H1 (cell line): ENCODE measurements at regions not wholly inside any gene's neighbourhood (a gene's known extent, or its start where the extent isn't known, plus 50 kb on each side); places are given as distances from the start of the nearest gene placed in this dataset.
"Not testable (repeated sequence)": the region's sequence is repeated elsewhere in the genome, so short reads cannot be mapped to it uniquely, and the experiment has no call there.

ENCODE experiments used
- CTCF ChIA-PET: fragments of 300-600 bp; sonication (Branson Sonifier 250); formaldehyde crosslinking; loops from one replicate; lab custom pipeline; 2021; ENCODE audit not compliant: partially characterized antibody; lab: Charles Lee
- POLR2A ChIA-PET: fragments of 300-600 bp; sonication (Branson Sonifier 250); formaldehyde crosslinking; loops from one replicate; lab custom pipeline; 2021; ENCODE audit warnings: inconsistent platforms; ENCODE audit not compliant: partially characterized antibody; lab: Charles Lee
- DNase-seq, 2 experiments: peaks; one replicate each; pipeline versions ENCODE4 v3.0.0 to v3.0.0-alpha.2; 2010 to 2022; ENCODE audit warnings: low spot score in 2 of 2, low read depth in 1 of 2, mixed read lengths in 1 of 2
- FAIRE-seq: peaks from 2 replicates; lab custom pipeline; 2011; peaks lifted over from hg19 to GRCh38; lab: Jason Lieb, UNC
- H2AFZ ChIP-seq: 2 replicates; pipeline ENCODE4 v1.8.1; 2012; ENCODE audit warnings: low read length, inconsistent platforms
- H2AK5ac ChIP-seq: 2 replicates; pipeline ENCODE4 v1.6.1; 2013; ENCODE audit warnings: low read depth, low read length
- H2BK120ac ChIP-seq: replicated peaks from 2 replicates; pipeline ENCODE3; 2013; ENCODE audit warnings: low read depth, low read length, inconsistent platforms
- H2BK12ac ChIP-seq: 2 replicates; pipeline ENCODE4 v1.6.1; 2013; ENCODE audit warnings: low read depth, low read length
- H2BK15ac ChIP-seq: 2 replicates; pipeline ENCODE4 v1.6.1; 2013; ENCODE audit warnings: low read length
- H2BK20ac ChIP-seq: 2 replicates; pipeline ENCODE4 v1.6.1; 2013; ENCODE audit warnings: low read length
- H2BK5ac ChIP-seq: 2 replicates; pipeline ENCODE4 v1.6.1; 2013; ENCODE audit warnings: low read depth, low read length
- H3K14ac ChIP-seq: 2 replicates; pipeline ENCODE4 v1.6.1; 2013; ENCODE audit warnings: inconsistent platforms; ENCODE audit not compliant: insufficient read length
- H3K18ac ChIP-seq: 2 replicates; pipeline ENCODE4 v1.6.1; 2013; ENCODE audit warnings: low read length; ENCODE audit errors: extremely low read depth
- H3K23ac ChIP-seq: 2 replicates; pipeline ENCODE4 v1.6.1; 2013; ENCODE audit warnings: inconsistent platforms; ENCODE audit not compliant: insufficient read length
- H3K23me2 ChIP-seq: 2 replicates; pipeline ENCODE4 v1.6.1; 2013; ENCODE audit warnings: low read depth, low read length
- H3K27ac ChIP-seq: 2 replicates; pipeline ENCODE4 v1.6.1; 2011; ENCODE audit warnings: low read depth, low read length, inconsistent platforms
- H3K27me3 ChIP-seq, 4 experiments: replicated peaks in 1 of 4; 1 replicate in 1 of 4; 2 replicates in 3 of 4; pipeline versions ENCODE4 v1.6.1 to v1.8.1; 2011 to 2013; ENCODE audit warnings: low read length in 3 of 4, mild to moderate bottlenecking in 3 of 4, inconsistent platforms in 2 of 4, mixed read lengths in 2 of 4, moderate library complexity in 1 of 4; ENCODE audit not compliant: control insufficient read depth in 3 of 4, insufficient read depth in 3 of 4; ENCODE audit errors: extremely low read depth in 1 of 4
- H3K36me3 ChIP-seq, 4 experiments: 2 replicates each; pipeline versions ENCODE4 v1.6.1 to v1.8.1; 2011 to 2013; ENCODE audit warnings: mild to moderate bottlenecking in 4 of 4, low read length in 3 of 4, moderate library complexity in 2 of 4, control low read depth in 1 of 4, inconsistent platforms in 1 of 4; ENCODE audit not compliant: insufficient read depth in 4 of 4, control insufficient read depth in 2 of 4
- H3K4ac ChIP-seq: replicated peaks from 2 replicates; pipeline ENCODE3; 2013; ENCODE audit warnings: low read length, low read depth, mixed read lengths, inconsistent platforms; ENCODE audit not compliant: insufficient read length
- H3K4me1 ChIP-seq, 4 experiments: replicated peaks in 1 of 4; 1 replicate in 1 of 4; 2 replicates in 3 of 4; pipeline versions ENCODE4 v1.6.1 to v1.8.1; 2011 to 2013; ENCODE audit warnings: low read length in 3 of 4, inconsistent platforms in 2 of 4, mixed read lengths in 1 of 4; ENCODE audit not compliant: insufficient read depth in 4 of 4, control insufficient read depth in 3 of 4
- H3K4me2 ChIP-seq, 2 experiments: 2 replicates each; pipeline versions ENCODE4 v1.6.1 to v1.8.1; 2011 to 2013; ENCODE audit warnings: low read depth in 2 of 2, low read length in 2 of 2, control low read depth in 1 of 2, inconsistent platforms in 1 of 2, mild to moderate bottlenecking in 1 of 2; ENCODE audit not compliant: insufficient read depth in 1 of 2
- H3K4me3 ChIP-seq, 4 experiments: fragments of 200-600, 300-600 bp in 1 of 4; sonication (generic), shearing (Covaris generic), sonication (Bioruptor Twin) in 1 of 4; 2 replicates each; pipeline versions ENCODE4 v1.5.1 to v1.8.1; 2011 to 2016; ENCODE audit warnings: low read length in 4 of 4, low read depth in 3 of 4, control low read depth in 2 of 4, inconsistent platforms in 2 of 4, mild to moderate bottlenecking in 2 of 4, mixed read lengths in 1 of 4, moderate library complexity in 1 of 4; ENCODE audit not compliant: insufficient read depth in 2 of 4; ENCODE audit errors: extremely low read depth in 1 of 4
- H3K56ac ChIP-seq: replicated peaks from 2 replicates; pipeline ENCODE3; 2013; ENCODE audit warnings: low read depth, mild to moderate bottlenecking, mixed read lengths, low read length, inconsistent platforms; ENCODE audit not compliant: insufficient read length
- H3K79me1 ChIP-seq: 2 replicates; pipeline ENCODE4 v1.6.1; 2013; ENCODE audit warnings: low read depth, low read length, control low read depth
- H3K79me2 ChIP-seq, 2 experiments: 2 replicates each; pipeline versions ENCODE4 v1.6.1 to v1.8.1; 2012 to 2013; ENCODE audit warnings: low read length in 2 of 2, mild to moderate bottlenecking in 2 of 2, inconsistent platforms in 1 of 2; ENCODE audit not compliant: insufficient read depth in 2 of 2, control insufficient read depth in 1 of 2
- H3K9ac ChIP-seq, 4 experiments: replicated peaks in 1 of 4; 1 replicate in 1 of 4; 2 replicates in 3 of 4; pipeline versions ENCODE4 v1.6.1 to v1.8.1; 2011 to 2013; ENCODE audit warnings: low read depth in 3 of 4, low read length in 3 of 4, control low read depth in 2 of 4, mild to moderate bottlenecking in 2 of 4, moderate library complexity in 2 of 4, inconsistent platforms in 1 of 4; ENCODE audit errors: extremely low read depth in 1 of 4
- H3K9me3 ChIP-seq, 2 experiments: 2 replicates each; pipeline versions ENCODE4 v1.6.1 to v1.8.1; 2012 to 2013; ENCODE audit warnings: mild to moderate bottlenecking in 2 of 2, moderate library complexity in 2 of 2, control low read depth in 1 of 2, inconsistent platforms in 1 of 2, low read depth in 1 of 2, low read length in 1 of 2, mixed read lengths in 1 of 2; ENCODE audit not compliant: insufficient read depth in 2 of 2
- H4K20me1 ChIP-seq, 2 experiments: replicated peaks in 1 of 2; 2 replicates each; pipeline versions ENCODE3 to v1.8.1; 2011 to 2013; ENCODE audit warnings: inconsistent platforms in 2 of 2, low read length in 2 of 2, mild to moderate bottlenecking in 1 of 2; ENCODE audit not compliant: insufficient read depth in 2 of 2, control insufficient read depth in 1 of 2
- H4K5ac ChIP-seq: 2 replicates; pipeline ENCODE4 v1.6.1; 2013; ENCODE audit warnings: low read length, low read depth, mixed read lengths, inconsistent platforms; ENCODE audit not compliant: insufficient read length
- H4K8ac ChIP-seq: 2 replicates; pipeline ENCODE4 v1.8.0; 2013; ENCODE audit warnings: mild to moderate bottlenecking, moderate library complexity, low read length, inconsistent platforms; ENCODE audit not compliant: insufficient read depth; ENCODE audit errors: extremely low read depth
- H4K91ac ChIP-seq: replicated peaks from 2 replicates; pipeline ENCODE3; 2013; ENCODE audit warnings: low read length, mixed read lengths, inconsistent platforms; ENCODE audit not compliant: insufficient read length
- CHD2 ChIP-seq: IDR thresholded peaks from 2 replicates; pipeline ENCODE4 v1.6.1; 2012; ENCODE audit warnings: low read length, improper control_type of control experiment
- TBP ChIP-seq: IDR thresholded peaks from 2 replicates; pipeline ENCODE4 v1.6.1; 2011; ENCODE audit warnings: low read depth, low read length, improper control_type of control experiment
- WGBS, 2 experiments: shearing (Covaris generic) in 1 of 2; methylation state at CpG; one replicate each; pipeline versions ENCODE4 v1.1.6 to v1.1.7; 2013 to 2015; ENCODE audit warnings: low lambda C conversion rate in 2 of 2, mixed read lengths in 2 of 2, inconsistent platforms in 1 of 2, low coverage in 1 of 2, missing lambda C conversion rate in 1 of 2; ENCODE audit not compliant: insufficient replicate concordance in 2 of 2, insufficient coverage in 1 of 2, insufficient read length in 1 of 2; ENCODE audit errors: extremely low coverage in 1 of 2, missing lambda C conversion rate in 1 of 2; 5-methylcytosine and 5-hydroxymethylcytosine counted together

- Histone ChIP-seq H3K4me3 (no peak overlapping the region), H3K27ac (no peak overlapping the region), H4K20me1 (no peaks in the 10 kb centered on the region), H3K23ac (no peak overlapping the region), H2BK120ac (no peak overlapping the region), H3K56ac (no peak overlapping the region), H2AK5ac (no peak overlapping the region), H2BK12ac (no peak overlapping the region), H2AFZ (no peak overlapping the region), H2BK15ac (no peak overlapping the region), H3K9me3 (no peaks in the 10 kb centered on the region), H2BK5ac (no peak overlapping the region), H3K14ac (no peak overlapping the region)
- no peak for FAIRE-seq
- DNase-seq = no peak
- TF ChIP-seq CHD2 = no peak
- TF ChIP-seq TBP = no peak
- TF ChIP-seq, all 59 proteins: peak for 0
- no peak overlapping the region for H2BK20ac ChIP-seq
- no peak overlapping the region for H3K18ac ChIP-seq
- no peaks in the 10 kb centered on the region; a peak in 1 of 7 replicates for H3K4me1 ChIP-seq
- no peaks in the 10 kb centered on the region for H3K79me2 ChIP-seq
- H4K5ac ChIP-seq = no peak overlapping the region
- H3K4me2 ChIP-seq = no peak overlapping the region
- POLR2A ChIA-PET = no interaction called here
- no peak overlapping the region for H3K4ac ChIP-seq
- CTCF ChIA-PET = no interaction called here
- WGBS, 2 experiments = 87% methylated on average over 3 of the region's 3 CpGs; no CpG with 5 or more reads in 1 of the 2 experiments
- H3K27me3 ChIP-seq = no peaks in the 10 kb centered on the region
- H3K9ac ChIP-seq = no peak overlapping the region
- H4K91ac ChIP-seq = no peak overlapping the region
- H3K79me1 ChIP-seq = no peaks in the 10 kb centered on the region
- H3K36me3 ChIP-seq = no peaks in the 10 kb centered on the region
- no peak overlapping the region for H4K8ac ChIP-seq
- no peaks in the 10 kb centered on the region for H3K23me2 ChIP-seq
Measured at GRCh38 chr7:156036153-156036552, 223.9 kb upstream of the SHH start.

DNA sequence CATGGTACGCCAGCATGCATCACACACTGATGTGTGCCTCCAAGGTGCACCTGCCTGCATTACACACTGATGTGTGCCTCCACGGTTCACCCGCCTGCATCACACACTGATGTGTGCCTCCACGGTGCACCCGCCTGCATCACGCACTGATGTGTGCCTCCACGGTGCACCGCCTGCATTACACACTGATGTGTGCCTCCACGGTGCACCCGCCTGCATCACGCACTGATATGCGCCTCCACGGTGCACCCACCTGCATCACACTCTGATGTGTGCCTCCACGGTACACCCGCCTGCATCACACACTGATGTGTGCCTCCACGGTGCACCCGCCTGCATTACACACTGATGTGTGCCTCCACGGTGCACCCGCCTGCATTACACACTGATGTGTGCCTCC, 223.1 kb upstream of the SHH start:
- DNase-seq, H3K4ac ChIP-seq, H3K9ac ChIP-seq, FAIRE-seq, POLR2A ChIA-PET, H4K91ac ChIP-seq, H3K4me2 ChIP-seq, CTCF ChIA-PET, H3K18ac ChIP-seq, H3K23me2 ChIP-seq, H4K8ac ChIP-seq, H3K4me3 ChIP-seq, H3K36me3 ChIP-seq, H2BK20ac ChIP-seq, H2BK5ac ChIP-seq, H3K9me3 ChIP-seq, H2BK120ac ChIP-seq, H2AK5ac ChIP-seq, H3K14ac ChIP-seq, H2BK12ac ChIP-seq, H2BK15ac ChIP-seq, H3K4me1 ChIP-seq, H3K23ac ChIP-seq, H3K27me3 ChIP-seq, H4K20me1 ChIP-seq, H3K56ac ChIP-seq, H3K79me2 ChIP-seq, H4K5ac ChIP-seq, H3K79me1 ChIP-seq, H2AFZ ChIP-seq, H3K27ac ChIP-seq: not testable (repeated sequence)
- 93% methylated on average over 19 of the region's 19 CpGs; no CpG with 5 or more reads in 1 of the 2 experiments for WGBS, 2 experiments
